Suprapubic skin (tissue), 3 donors: ENCODE measurements at regions not wholly inside any gene's neighbourhood (a gene's known extent, or its start where the extent isn't known, plus 50 kb on each side); places are given as distances from the start of the nearest gene placed in this dataset.

Source experiments
- CTCF ChIP-seq, 2 donors: fragments of 200-600 bp in 1 of 2; fragments of 450-650 bp in 1 of 2; sonication (generic) in 1 of 2; IDR thresholded peaks; one replicate each; pipeline ENCODE4 v1.5.1; 2016 to 2019; ENCODE audit warnings: antibody characterized with exemption in 2 of 2, mild to moderate bottlenecking in 1 of 2, moderate library complexity in 1 of 2
- POLR2AphosphoS5 ChIP-seq, 3 donors: sonication (generic); formaldehyde crosslinking; IDR thresholded peaks; one replicate each; pipeline ENCODE4 v1.6.1; 2017; ENCODE audit warnings: antibody characterized with exemption in 3 of 3

GRCh38 chr18:65298422-65298821 lies 452.4 kb upstream of the CDH7 start:
- TF ChIP-seq CTCF (IDR thresholded peaks at IDR 0.05) (no peak), POLR2AphosphoS5 (IDR thresholded peaks at IDR 0.05) (no peak)
